ENCODE measurements at regions not wholly inside any gene's neighbourhood (a gene's known extent, or its start where the extent isn't known, plus 50 kb on each side); places are given as distances from the start of the nearest gene placed in this dataset.

DNA sequence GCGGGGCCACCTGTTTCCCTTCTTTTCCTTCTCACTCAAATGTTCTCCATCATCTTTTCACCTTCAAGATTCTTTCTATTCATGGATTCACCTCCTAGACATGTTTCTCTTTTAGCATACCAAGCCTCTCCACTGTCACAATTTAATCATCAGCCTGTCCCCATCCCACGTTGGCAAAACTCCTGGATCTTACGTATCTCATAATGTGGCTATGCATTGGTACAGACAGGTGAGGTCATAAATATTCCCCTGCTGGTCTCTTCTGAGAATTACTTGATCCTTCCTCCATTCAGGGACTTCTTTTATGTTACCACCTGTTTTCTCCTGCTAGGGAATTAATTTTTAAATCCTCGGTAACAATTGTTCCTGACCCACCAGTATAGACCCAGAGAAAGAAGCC, 262.6 kb upstream of the NEBL start:
- TF ChIP-seq FOXM1 (IDR thresholded peaks at IDR 0.05; ENCODE audit: borderline replicate concordance, low read depth) (no peak), ZBTB7A (IDR thresholded peaks at IDR 0.05; ENCODE audit: low read depth) (no peak)

GRCh38 chr10:21158301-21158700, 261.2 kb upstream of the NEBL start:
- no peak for TF ChIP-seq MAX (IDR thresholded peaks at IDR 0.05)
- TF ChIP-seq YY1 (IDR thresholded peaks at IDR 0.05; ENCODE audit: low read depth): no peak
- no peak for TF ChIP-seq RAD21 (IDR thresholded peaks at IDR 0.05; ENCODE audit: low read depth)
- TF ChIP-seq TEAD4 (IDR thresholded peaks at IDR 0.05): no peak
- TF ChIP-seq CREB1 (IDR thresholded peaks at IDR 0.05; ENCODE audit: low read depth): no peak
- TF ChIP-seq TAF1 (IDR thresholded peaks at IDR 0.05; ENCODE audit: low read depth): no peak
- TF ChIP-seq FOXM1 (IDR thresholded peaks at IDR 0.05; ENCODE audit: borderline replicate concordance, low read depth): no peak
- no peak for TF ChIP-seq NFIC (IDR thresholded peaks at IDR 0.05)
- TF ChIP-seq TCF12 (IDR thresholded peaks at IDR 0.05; ENCODE audit: low read depth): no peak
- TF ChIP-seq CEBPB (IDR thresholded peaks at IDR 0.05): no peak
- no peak for TF ChIP-seq EP300 (IDR thresholded peaks at IDR 0.05; ENCODE audit: borderline replicate concordance)
- TF ChIP-seq, protein P1, sequence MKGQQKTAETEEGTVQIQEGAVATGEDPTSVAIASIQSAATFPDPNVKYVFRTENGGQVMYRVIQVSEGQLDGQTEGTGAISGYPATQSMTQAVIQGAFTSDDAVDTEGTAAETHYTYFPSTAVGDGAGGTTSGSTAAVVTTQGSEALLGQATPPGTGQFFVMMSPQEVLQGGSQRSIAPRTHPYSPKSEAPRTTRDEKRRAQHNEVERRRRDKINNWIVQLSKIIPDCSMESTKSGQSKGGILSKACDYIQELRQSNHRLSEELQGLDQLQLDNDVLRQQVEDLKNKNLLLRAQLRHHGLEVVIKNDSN (IDR thresholded peaks at IDR 0.05): no peak
- no peak for TF ChIP-seq ZBTB7A (IDR thresholded peaks at IDR 0.05; ENCODE audit: low read depth)
- TF ChIP-seq EGR1 (IDR thresholded peaks at IDR 0.05): no peak
- no peak for TF ChIP-seq REST (IDR thresholded peaks at IDR 0.05; ENCODE audit: low read depth)

DNA sequence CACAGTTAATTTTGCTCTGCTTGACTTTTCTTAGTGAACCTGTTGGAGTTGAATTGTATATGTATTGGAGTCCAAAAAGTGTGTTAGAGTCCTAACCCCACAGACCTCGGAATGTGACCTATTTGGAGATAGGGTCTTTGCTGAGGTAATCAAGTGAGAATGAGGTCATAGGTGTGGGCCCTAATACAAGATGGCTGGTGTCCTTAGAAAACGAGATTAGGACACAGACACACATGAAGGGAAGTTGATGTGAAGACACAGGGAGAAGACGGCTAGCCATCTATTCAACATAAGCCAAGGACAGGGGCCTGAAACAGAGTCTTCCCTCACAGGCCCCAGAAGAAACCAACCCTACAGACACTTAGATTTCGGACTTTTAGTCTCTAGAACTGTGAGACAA, 260.6 kb upstream of the NEBL start:
- no peak for TF ChIP-seq NFIC (IDR thresholded peaks at IDR 0.05)
- TF ChIP-seq EP300 (IDR thresholded peaks at IDR 0.05; ENCODE audit: borderline replicate concordance): no peak
- TF ChIP-seq TAF1 (IDR thresholded peaks at IDR 0.05; ENCODE audit: low read depth): no peak
- TF ChIP-seq RAD21 (IDR thresholded peaks at IDR 0.05; ENCODE audit: low read depth): no peak

DNA sequence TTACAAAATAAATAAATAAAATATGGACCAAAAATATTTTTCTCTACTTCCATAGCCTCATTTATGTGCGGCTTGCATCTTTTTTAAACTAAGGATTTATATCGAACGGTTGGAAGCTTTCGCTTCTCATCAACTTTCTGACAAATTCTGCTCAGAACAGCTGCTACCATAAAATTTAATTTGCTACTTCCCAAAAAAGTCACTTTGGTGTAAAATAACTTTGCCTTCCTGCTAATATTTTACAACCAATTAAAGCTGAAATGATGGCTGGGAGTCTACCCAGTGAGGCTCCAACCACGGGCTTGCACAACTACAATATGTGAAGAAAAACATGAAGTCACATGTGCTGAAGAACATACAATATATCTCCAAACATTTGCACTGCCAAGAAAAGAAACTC, 253.1 kb upstream of the NEBL start:
- no peak for TF ChIP-seq YY1 (IDR thresholded peaks at IDR 0.05; ENCODE audit: low read depth)

DNA sequence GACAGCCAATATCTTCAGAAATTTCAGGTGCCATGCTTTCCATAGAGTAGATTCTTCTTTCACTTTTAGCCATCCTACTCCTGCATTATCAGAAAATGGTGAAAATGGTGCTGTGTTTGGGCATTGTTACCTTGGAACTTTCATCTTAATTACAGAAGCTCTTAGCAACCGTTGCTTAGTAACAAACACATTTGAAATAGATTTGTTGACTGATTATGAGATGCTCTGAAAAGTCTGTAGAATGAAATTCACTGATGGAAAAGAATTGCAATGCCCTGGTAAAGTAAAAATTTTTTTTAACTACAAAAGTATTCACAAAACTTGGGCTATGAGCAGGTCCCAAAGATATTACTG, 249.3 kb upstream of the NEBL start:
- no peak for TF ChIP-seq EP300 (IDR thresholded peaks at IDR 0.05; ENCODE audit: borderline replicate concordance)
- TF ChIP-seq TAF1 (IDR thresholded peaks at IDR 0.05; ENCODE audit: low read depth): no peak
- no peak for TF ChIP-seq MAX (IDR thresholded peaks at IDR 0.05)
- TF ChIP-seq YY1 (IDR thresholded peaks at IDR 0.05; ENCODE audit: low read depth): no peak

- TF ChIP-seq TCF12 (IDR thresholded peaks at IDR 0.05; ENCODE audit: low read depth): no peak
- TF ChIP-seq REST (IDR thresholded peaks at IDR 0.05; ENCODE audit: low read depth): no peak
- no peak for TF ChIP-seq MAX (IDR thresholded peaks at IDR 0.05)
- no peak for TF ChIP-seq ZBTB7A (IDR thresholded peaks at IDR 0.05; ENCODE audit: low read depth)
- no peak for TF ChIP-seq TAF1 (IDR thresholded peaks at IDR 0.05; ENCODE audit: low read depth)
- no peak for TF ChIP-seq FOXM1 (IDR thresholded peaks at IDR 0.05; ENCODE audit: borderline replicate concordance, low read depth)
- no peak for TF ChIP-seq CEBPB (IDR thresholded peaks at IDR 0.05)
- TF ChIP-seq EP300 (IDR thresholded peaks at IDR 0.05; ENCODE audit: borderline replicate concordance): no peak
- TF ChIP-seq EGR1 (IDR thresholded peaks at IDR 0.05): no peak
- TF ChIP-seq CREB1 (IDR thresholded peaks at IDR 0.05; ENCODE audit: low read depth): no peak
- TF ChIP-seq, protein P1 (IDR thresholded peaks at IDR 0.05): no peak
- no peak for TF ChIP-seq RAD21 (IDR thresholded peaks at IDR 0.05; ENCODE audit: low read depth)
- TF ChIP-seq TEAD4 (IDR thresholded peaks at IDR 0.05): no peak
- no peak for TF ChIP-seq NFIC (IDR thresholded peaks at IDR 0.05)
- no peak for TF ChIP-seq YY1 (IDR thresholded peaks at IDR 0.05; ENCODE audit: low read depth)
These were observed 248.8 kb upstream of the NEBL start for GRCh38 chr10:21145751-21146435.

All from Ishikawa (cell line).